Thyroid gland (tissue), 4 donors: ENCODE measurements at regions not wholly inside any gene's neighbourhood (a gene's known extent, or its start where the extent isn't known, plus 50 kb on each side); places are given as distances from the start of the nearest gene placed in this dataset.

ENCODE experiments used
- CTCF ChIP-seq, 6 experiments: fragments of 200-600 bp in 3 of 6; fragments of 450-650 bp in 3 of 6; sonication (generic) in 3 of 6; IDR thresholded peaks; one replicate each; pipeline ENCODE4 v1.5.1; 2016 to 2019; ENCODE audit warnings: antibody characterized with exemption in 6 of 6, mild to moderate bottlenecking in 2 of 6, inconsistent platforms in 1 of 6, moderate library complexity in 1 of 6
- POLR2A ChIP-seq, 2 donors: fragments of 450-650 bp; IDR thresholded peaks; one replicate each; pipeline ENCODE4 v1.6.1; 2017; ENCODE audit warnings: antibody characterized with exemption in 2 of 2, mild to moderate bottlenecking in 2 of 2, moderate library complexity in 1 of 2

GRCh38 chr13:111020021-111020420, 95.1 kb upstream of the ARHGEF7 start:
- TF ChIP-seq CTCF (IDR thresholded peaks at IDR 0.05) (no peak), POLR2A (IDR thresholded peaks at IDR 0.05) (no peak)
